Esophagus squamous epithelium (tissue), 5 donors: ENCODE measurements at regions not wholly inside any gene's neighbourhood (a gene's known extent, or its start where the extent isn't known, plus 50 kb on each side); places are given as distances from the start of the nearest gene placed in this dataset.

Source experiments
- DNase-seq: peaks from one replicate; lab custom pipeline; 2025; lab: John Stamatoyannopoulos, UW
- H3K27ac ChIP-seq, 4 donors: fragments of 200-600 bp; sonication (generic); one replicate each; pipeline ENCODE4 v1.5.1; 2016 to 2019; ENCODE audit warnings: mild to moderate bottlenecking in 1 of 4
- H3K27me3 ChIP-seq, 4 donors: fragments of 200-600 bp; sonication (generic); 1 replicate in 3 of 4; 2 replicates in 1 of 4; pipeline versions ENCODE4 v1.5.1 to v1.6.0; 2017 to 2021; ENCODE audit warnings: antibody characterized with exemption in 1 of 4
- H3K36me3 ChIP-seq, 3 donors: fragments of 200-600 bp; sonication (generic); one replicate each; pipeline ENCODE4 v1.5.1; 2016 to 2019
- H3K4me1 ChIP-seq, 3 donors: fragments of 200-600 bp; sonication (generic); one replicate each; pipeline ENCODE4 v1.5.1; 2017 to 2019
- H3K4me3 ChIP-seq, 4 donors: fragments of 200-600 bp; sonication (generic); 1 replicate in 3 of 4; 2 replicates in 1 of 4; pipeline ENCODE4 v1.5.1; 2016 to 2019; ENCODE audit warnings: mild to moderate bottlenecking in 2 of 4, moderate library complexity in 1 of 4
- H3K9me3 ChIP-seq, 3 donors: fragments of 200-600 bp; sonication (generic); one replicate each; pipeline ENCODE4 v1.5.1; 2016 to 2019
- POLR2A ChIP-seq, 4 donors: fragments of 450-650 bp; IDR thresholded peaks; one replicate each; pipeline ENCODE4 v1.6.1; 2017; ENCODE audit warnings: antibody characterized with exemption in 4 of 4, mild to moderate bottlenecking in 4 of 4, moderate library complexity in 3 of 4
- WGBS, 2 donors: methylation state at CpG; one replicate each; pipeline ENCODE4 v1.1.5; 2018; 5-methylcytosine and 5-hydroxymethylcytosine counted together
- intact Hi-C: fragments of 100-400 bp; cut with DNase I; formaldehyde crosslinking; loops from one replicate; pipeline ENCODE4 v1.15.0; 2022
- TF ChIP-seq, protein P1 (sequence below), 6 experiments: fragments of 450-650 bp in 4 of 6; fragments of 200-600 bp in 2 of 6; sonication (generic) in 2 of 6; IDR thresholded peaks; one replicate each; pipeline ENCODE4 v1.5.1; 2016 to 2019; ENCODE audit warnings: antibody characterized with exemption in 6 of 6, mild to moderate bottlenecking in 4 of 6, moderate library complexity in 4 of 6
- donor health status: DM: yes; HTN: yes; CAD: no.

DNA sequence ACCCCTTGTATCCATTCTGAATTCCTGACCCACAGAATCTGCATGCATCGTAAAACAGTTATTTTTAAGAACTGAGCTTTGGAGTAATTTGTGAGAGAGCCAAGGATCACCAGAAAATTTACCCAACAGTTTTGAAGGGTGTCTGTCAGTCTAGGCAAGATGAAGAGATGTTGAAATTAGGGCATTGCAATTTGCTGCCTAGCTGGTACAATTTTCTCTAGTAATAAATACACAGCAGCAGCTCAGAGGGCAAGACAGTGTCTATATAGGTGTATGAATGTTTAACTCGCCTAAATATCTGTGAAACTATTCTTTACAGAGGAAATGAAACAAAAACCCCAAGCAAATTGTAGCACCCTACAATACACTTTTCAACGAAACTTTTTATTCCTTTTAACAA lies 377.8 kb upstream of the POU3F3 start:
- Histone ChIP-seq H3K36me3 (no peaks in the 10 kb centered on the region), H3K27me3 (no peaks in the 10 kb centered on the region), H3K4me3 (no peak overlapping the region), H3K27ac (no peak overlapping the region), H3K9me3 (no peaks in the 10 kb centered on the region), H3K4me1 (no peaks in the 10 kb centered on the region)
- no peak for TF ChIP-seq POLR2A (IDR thresholded peaks at IDR 0.05)
- TF ChIP-seq, protein P1, sequence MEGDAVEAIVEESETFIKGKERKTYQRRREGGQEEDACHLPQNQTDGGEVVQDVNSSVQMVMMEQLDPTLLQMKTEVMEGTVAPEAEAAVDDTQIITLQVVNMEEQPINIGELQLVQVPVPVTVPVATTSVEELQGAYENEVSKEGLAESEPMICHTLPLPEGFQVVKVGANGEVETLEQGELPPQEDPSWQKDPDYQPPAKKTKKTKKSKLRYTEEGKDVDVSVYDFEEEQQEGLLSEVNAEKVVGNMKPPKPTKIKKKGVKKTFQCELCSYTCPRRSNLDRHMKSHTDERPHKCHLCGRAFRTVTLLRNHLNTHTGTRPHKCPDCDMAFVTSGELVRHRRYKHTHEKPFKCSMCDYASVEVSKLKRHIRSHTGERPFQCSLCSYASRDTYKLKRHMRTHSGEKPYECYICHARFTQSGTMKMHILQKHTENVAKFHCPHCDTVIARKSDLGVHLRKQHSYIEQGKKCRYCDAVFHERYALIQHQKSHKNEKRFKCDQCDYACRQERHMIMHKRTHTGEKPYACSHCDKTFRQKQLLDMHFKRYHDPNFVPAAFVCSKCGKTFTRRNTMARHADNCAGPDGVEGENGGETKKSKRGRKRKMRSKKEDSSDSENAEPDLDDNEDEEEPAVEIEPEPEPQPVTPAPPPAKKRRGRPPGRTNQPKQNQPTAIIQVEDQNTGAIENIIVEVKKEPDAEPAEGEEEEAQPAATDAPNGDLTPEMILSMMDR (IDR thresholded peaks at IDR 0.05): no peak
- DNase-seq: no peak
- intact Hi-C loops: no loop called here
- 62% methylated on average over 3 of the region's 3 CpGs for WGBS, 2 donors

DNA sequence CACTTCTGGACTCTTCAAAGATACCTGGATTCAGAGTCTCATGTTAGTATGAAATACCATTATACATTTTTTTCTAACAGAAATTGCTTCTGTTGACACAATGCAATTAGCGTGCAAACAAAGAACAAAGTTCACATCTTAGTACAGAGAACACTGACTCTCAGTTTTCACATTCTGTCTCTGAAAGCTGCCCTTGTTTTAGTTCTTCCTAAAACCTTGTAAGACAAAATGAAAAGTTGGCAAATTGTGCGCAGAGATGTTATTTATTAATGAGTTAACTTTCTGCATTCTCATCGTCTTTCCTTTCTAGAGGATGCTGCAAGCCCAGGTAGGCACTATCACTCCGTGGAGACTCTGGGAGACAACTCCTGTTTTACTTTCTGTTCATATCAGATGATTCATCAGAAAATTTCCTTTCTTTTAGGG lies 377.3 kb upstream of the POU3F3 start:
- intact Hi-C loops: no loop called here
- H3K9me3 ChIP-seq: no peaks in the 10 kb centered on the region

DNA sequence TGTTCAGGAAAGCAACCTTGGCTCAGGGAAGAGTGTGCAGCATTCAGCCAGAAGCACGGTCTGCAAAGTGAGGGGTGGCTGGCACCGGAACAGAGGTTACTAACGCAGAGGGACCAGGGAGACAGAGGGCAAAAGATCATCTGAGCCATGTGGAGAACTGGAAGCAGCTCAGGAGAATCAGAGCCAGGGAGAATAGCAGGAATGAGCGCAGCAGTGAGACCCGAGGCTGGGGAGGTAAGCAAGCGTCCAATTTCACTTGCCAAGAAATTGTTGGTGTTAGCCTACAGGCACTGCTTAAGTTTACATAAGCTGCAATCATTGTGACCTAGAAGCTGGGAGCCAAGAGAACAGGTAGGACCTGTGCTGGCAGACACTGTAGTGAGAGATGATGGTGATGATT lies 372.6 kb upstream of the POU3F3 start:
- no peak for TF ChIP-seq POLR2A (IDR thresholded peaks at IDR 0.05)
- TF ChIP-seq, protein P1 (IDR thresholded peaks at IDR 0.05): no peak
- Histone ChIP-seq H3K9me3 (no peaks in the 10 kb centered on the region), H3K4me3 (no peak overlapping the region), H3K27me3 (no peaks in the 10 kb centered on the region), H3K4me1 (no peaks in the 10 kb centered on the region), H3K27ac (no peak overlapping the region), H3K36me3 (no peaks in the 10 kb centered on the region)
- DNase-seq: no peak
- WGBS, 2 donors: 64 to 68% methylated on average over 6 of the region's 6 CpGs
- intact Hi-C loops: no loop called here

More for the DNA sequence above, 377.3 kb upstream of the POU3F3 start:
- Histone ChIP-seq H3K36me3 (no peaks in the 10 kb centered on the region), H3K27me3 (no peaks in the 10 kb centered on the region), H3K27ac (no peak overlapping the region), H3K4me1 (no peaks in the 10 kb centered on the region), H3K4me3 (no peak overlapping the region)
- no peak for TF ChIP-seq POLR2A (IDR thresholded peaks at IDR 0.05)
- 55 to 67% methylated on average over 4 of the region's 4 CpGs for WGBS, 2 donors
- no peak for DNase-seq

DNA sequence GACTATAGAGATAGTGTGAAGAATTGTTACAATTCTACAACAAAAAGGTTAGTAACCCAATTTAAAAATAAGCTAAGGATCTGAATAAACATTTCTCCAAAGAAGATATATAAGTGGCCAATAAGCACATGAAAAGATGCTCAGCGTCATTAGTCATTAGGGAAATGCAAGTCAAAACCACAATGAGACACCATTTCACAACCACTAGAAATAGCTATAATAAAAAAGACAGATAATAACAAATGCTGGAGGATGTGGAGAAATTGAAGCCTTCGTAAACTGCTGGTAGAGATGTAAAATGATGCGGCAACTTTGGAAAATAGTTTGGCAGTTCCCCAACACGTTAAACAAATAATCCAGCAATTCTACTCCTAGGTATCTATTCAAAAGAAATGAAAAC lies 366.5 kb upstream of the POU3F3 start:
- H3K9me3 ChIP-seq: no peaks in the 10 kb centered on the region
- DNase-seq: no peak
- no peak overlapping the region for H3K27ac ChIP-seq
- no peak for TF ChIP-seq POLR2A (IDR thresholded peaks at IDR 0.05)
- TF ChIP-seq, protein P1 (IDR thresholded peaks at IDR 0.05): no peak
- no peaks in the 10 kb centered on the region for H3K36me3 ChIP-seq
- H3K4me3 ChIP-seq: no peak overlapping the region
- H3K4me1 ChIP-seq: no peaks in the 10 kb centered on the region
- 44 to 56% methylated on average over 4 of the region's 4 CpGs for WGBS, 2 donors
- intact Hi-C loops: no loop called here
- no peaks in the 10 kb centered on the region for H3K27me3 ChIP-seq

DNA sequence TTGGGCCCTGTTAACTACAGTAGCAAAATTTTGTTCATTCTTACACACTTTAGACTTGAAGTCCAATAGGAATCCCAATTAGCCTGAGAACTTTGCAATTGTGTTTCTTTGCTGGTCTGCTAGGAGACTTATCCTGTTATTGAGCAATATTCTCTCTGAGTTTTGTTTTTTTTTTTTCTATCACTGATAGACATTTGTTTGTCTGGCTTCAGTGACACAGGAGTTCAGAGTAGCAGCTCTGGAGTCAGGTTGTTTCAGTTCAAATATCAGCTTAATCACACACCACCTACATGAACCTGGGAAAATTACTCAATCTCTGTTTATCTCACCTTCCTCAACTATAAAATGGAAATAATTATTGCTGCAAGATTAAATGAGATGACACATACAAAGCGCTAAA lies 360.2 kb upstream of the POU3F3 start:
- no peaks in the 10 kb centered on the region for H3K27me3 ChIP-seq
- no peak overlapping the region for H3K27ac ChIP-seq
- H3K9me3 ChIP-seq: no peaks in the 10 kb centered on the region
- H3K4me1 ChIP-seq: no peaks in the 10 kb centered on the region
- 50 to 95% methylated on average over 1 of the region's 1 CpG for WGBS, 2 donors
- no peaks in the 10 kb centered on the region for H3K36me3 ChIP-seq
- no peak overlapping the region for H3K4me3 ChIP-seq
- TF ChIP-seq POLR2A (IDR thresholded peaks at IDR 0.05): no peak
- TF ChIP-seq, protein P1 (IDR thresholded peaks at IDR 0.05): no peak
- DNase-seq: no peak
- intact Hi-C loops: no loop called here

DNA sequence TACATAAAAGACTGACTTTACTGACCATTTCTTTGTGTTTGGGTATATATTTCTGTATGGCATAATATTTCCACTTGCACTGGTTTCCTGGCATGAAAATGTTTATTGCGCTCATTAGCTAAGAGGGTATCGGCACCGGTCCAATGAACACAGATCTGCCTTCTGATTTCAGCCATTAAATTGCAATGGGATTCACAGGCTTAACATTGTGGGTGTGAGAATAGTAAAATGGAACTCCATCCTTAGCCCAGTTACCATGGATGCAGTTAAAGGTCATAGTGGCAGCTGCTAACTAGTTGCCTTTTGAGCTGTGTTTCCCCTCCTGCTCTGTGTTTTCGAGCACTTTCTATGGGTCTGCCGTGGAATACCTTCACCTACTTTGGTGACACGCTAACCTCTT lies 352.6 kb upstream of the POU3F3 start:
- DNase-seq: no peak
- intact Hi-C loops: no loop called here
- Histone ChIP-seq H3K27ac (no peak overlapping the region), H3K9me3 (no peaks in the 10 kb centered on the region), H3K4me1 (no peaks in the 10 kb centered on the region), H3K4me3 (no peak overlapping the region), H3K27me3 (no peaks in the 10 kb centered on the region), H3K36me3 (no peaks in the 10 kb centered on the region)
- no peak for TF ChIP-seq POLR2A (IDR thresholded peaks at IDR 0.05)
- TF ChIP-seq, protein P1 (IDR thresholded peaks at IDR 0.05): no peak
- WGBS, 2 donors: 83 to 86% methylated on average over 6 of the region's 6 CpGs
